DND-41 (cell line): ENCODE measurements at regions not wholly inside any gene's neighbourhood (a gene's known extent, or its start where the extent isn't known, plus 50 kb on each side); places are given as distances from the start of the nearest gene placed in this dataset.

ENCODE experiments used
- CTCF ChIP-seq: IDR thresholded peaks from 2 replicates; pipeline ENCODE4 v1.5.1; 2012; ENCODE audit warnings: borderline replicate concordance, low read length, moderate library complexity, mild to moderate bottlenecking; ENCODE audit not compliant: poor library complexity, severe bottlenecking; ENCODE audit errors: extremely low read depth
- EZH2 ChIP-seq: IDR thresholded peaks from 3 replicates; pipeline ENCODE4 v1.6.1; 2012; ENCODE audit warnings: borderline replicate concordance, low read depth, mild to moderate bottlenecking, moderate library complexity, low read length, inconsistent platforms; ENCODE audit not compliant: severe bottlenecking

- TF ChIP-seq CTCF (no peak), EZH2 (no peak)
Observed at GRCh38 chr14:97275276-97275675, 478.1 kb downstream of the VRK1 start.
